ENCODE measurements at regions not wholly inside any gene's neighbourhood (a gene's known extent, or its start where the extent isn't known, plus 50 kb on each side); places are given as distances from the start of the nearest gene placed in this dataset.

GRCh38 chr17:71546419-71546818 is 574.4 kb upstream of the SOX9 start:
- Histone ChIP-seq H4K91ac (replicated peaks; ENCODE audit: insufficient read length, low read length) (no peak overlapping the region), H2AFZ (ENCODE audit: low read length) (no peak overlapping the region), H3K23me2 (ENCODE audit: low read depth, low read length) (no peaks in the 10 kb centered on the region), H3K4me3 (ENCODE audit: extremely low read depth in 1 of 4, insufficient read depth in 2 of 4, low read depth in 3 of 4, low read length in 4 of 4) (no peak overlapping the region), H4K8ac (ENCODE audit: extremely low read depth, insufficient read depth, low read length) (no peak overlapping the region), H2BK5ac (ENCODE audit: low read depth, low read length) (no peak overlapping the region), H3K36me3 (ENCODE audit: control insufficient read depth in 2 of 4, insufficient read depth in 4 of 4, low read length in 3 of 4) (no peaks in the 10 kb centered on the region), H2BK20ac (ENCODE audit: low read length) (no peak overlapping the region), H3K4me1 (replicated peaks in 1 of 4; ENCODE audit: control insufficient read depth in 3 of 4, insufficient read depth in 4 of 4, low read length in 3 of 4) (no peaks in the 10 kb centered on the region), H2BK12ac (ENCODE audit: low read depth, low read length) (no peak overlapping the region), H3K18ac (ENCODE audit: extremely low read depth, low read length) (no peak overlapping the region), H2BK120ac (replicated peaks; ENCODE audit: low read depth, low read length) (no peak overlapping the region), H3K4ac (replicated peaks; ENCODE audit: insufficient read length, low read depth, low read length) (no peak overlapping the region), H3K79me1 (ENCODE audit: low read depth, low read length) (no peaks in the 10 kb centered on the region), H2BK15ac (ENCODE audit: low read length) (no peak overlapping the region), H4K5ac (ENCODE audit: insufficient read length, low read depth, low read length) (no peak overlapping the region), H3K9me3 (ENCODE audit: insufficient read depth in 2 of 2, low read depth in 1 of 2, low read length in 1 of 2) (no peaks in the 10 kb centered on the region), H3K23ac (ENCODE audit: insufficient read length) (no peak overlapping the region), H3K14ac (ENCODE audit: insufficient read length) (no peak overlapping the region), H3K27ac (ENCODE audit: low read depth, low read length) (no peak overlapping the region), H2AK5ac (ENCODE audit: low read depth, low read length) (no peak overlapping the region), H3K56ac (replicated peaks; ENCODE audit: insufficient read length, low read depth, low read length) (no peak overlapping the region), H3K4me2 (ENCODE audit: insufficient read depth in 1 of 2, low read depth in 2 of 2, low read length in 2 of 2) (no peak overlapping the region), H3K79me2 (ENCODE audit: control insufficient read depth in 1 of 2, insufficient read depth in 2 of 2, low read length in 2 of 2) (no peaks in the 10 kb centered on the region), H3K27me3 (replicated peaks in 1 of 4; ENCODE audit: control insufficient read depth in 3 of 4, extremely low read depth in 1 of 4, insufficient read depth in 3 of 4, low read length in 3 of 4) (no peaks in the 10 kb centered on the region), H3K9ac (replicated peaks in 1 of 4; ENCODE audit: extremely low read depth in 1 of 4, low read depth in 3 of 4, low read length in 3 of 4) (no peak overlapping the region), H4K20me1 (replicated peaks in 1 of 2; ENCODE audit: control insufficient read depth in 1 of 2, insufficient read depth in 2 of 2, low read length in 2 of 2) (no peaks in the 10 kb centered on the region)
- 83% methylated on average over 2 of the region's 2 CpGs; no CpG with 5 or more reads in 1 of the 2 experiments for WGBS, 2 experiments (ENCODE audit: extremely low coverage in 1 of 2, insufficient coverage in 1 of 2, insufficient read length in 1 of 2, insufficient replicate concordance in 2 of 2, low coverage in 1 of 2, low lambda C conversion rate in 2 of 2, missing lambda C conversion rate in 1 of 2)
- ChIA-PET CTCF (ENCODE audit: partially characterized antibody) (no interaction called here), POLR2A (ENCODE audit: partially characterized antibody) (no interaction called here)
- DNase-seq (ENCODE audit: low read depth in 1 of 2, low spot score in 2 of 2) (no peak), FAIRE-seq (no peak)
- no peak for TF ChIP-seq TBP (IDR thresholded peaks at IDR 0.05; ENCODE audit: low read depth, low read length)
- no peak for TF ChIP-seq BRCA1 (IDR thresholded peaks at IDR 0.05; ENCODE audit: low read depth, low read length)
- TF ChIP-seq CTCF (IDR thresholded peaks at IDR 0.05; ENCODE audit: control extremely low read depth in 1 of 3, insufficient read depth in 1 of 3, low read depth in 1 of 3, low read length in 3 of 3), result no peak
- TF ChIP-seq RFX5 (IDR thresholded peaks at IDR 0.05; ENCODE audit: borderline replicate concordance, low read depth, low read length), result no peak
- TF ChIP-seq CHD2 (IDR thresholded peaks at IDR 0.05; ENCODE audit: low read length), result no peak
- TF ChIP-seq PHF8 (conservative IDR thresholded peaks at IDR 0.05; ENCODE audit: low read depth, low read length), result no peak
- no peak for TF ChIP-seq MAX (IDR thresholded peaks at IDR 0.05)
- TF ChIP-seq JUN (IDR thresholded peaks at IDR 0.05; ENCODE audit: low read depth, low read length), result no peak
- no peak for TF ChIP-seq USF2 (IDR thresholded peaks at IDR 0.05; ENCODE audit: low read length)
- no peak for TF ChIP-seq RBBP5 (IDR thresholded peaks at IDR 0.05; ENCODE audit: borderline replicate concordance, low read depth, low read length)
